IMR-90 (cell line): ENCODE measurements at regions not wholly inside any gene's neighbourhood (a gene's known extent, or its start where the extent isn't known, plus 50 kb on each side); places are given as distances from the start of the nearest gene placed in this dataset.

Experiments used
- ATAC-seq: fragments of 200-7000 bp; cut with Tn5 transposase; 2 replicates; pipeline ENCODE4 v1.9.1; 2020; ENCODE audit warnings: low read depth, mild to moderate bottlenecking, moderate library complexity
- BruUV-seq: library from RNA; stranded (reverse); fragments of 400-500 nt; replicated peaks from 2 replicates; lab custom pipeline; 2021; lab: Mats Ljungman, UMichigan
- CTCF ChIA-PET: fragments of 300-600 bp; formaldehyde crosslinking; extraction: SDS; loops from one replicate; lab custom pipeline; 2021; ENCODE audit warnings: antibody characterized with exemption; lab: Yijun Ruan, JAX
- POLR2A ChIA-PET: fragments of 300-600 bp; sonication (Branson Sonifier 250); formaldehyde crosslinking; loops from one replicate; lab custom pipeline; 2022; ENCODE audit warnings: antibody characterized with exemption; ENCODE audit not compliant: unreplicated experiment; lab: Charles Lee
- DNase-seq: peaks from one replicate; pipeline ENCODE4 v3.0.0; 2013
- H2AFZ ChIP-seq: replicated peaks from 2 replicates; pipeline ENCODE3; 2013; ENCODE audit warnings: low read length, mild to moderate bottlenecking; ENCODE audit not compliant: poor library complexity
- H2AK5ac ChIP-seq: 2 replicates; pipeline ENCODE4 v1.6.1; 2013; ENCODE audit warnings: low read depth, low read length, inconsistent platforms
- H2AK9ac ChIP-seq: replicated peaks from 2 replicates; pipeline ENCODE3; 2013; ENCODE audit warnings: mild to moderate bottlenecking, low read depth, low read length, moderate library complexity; ENCODE audit not compliant: poor library complexity
- H2BK120ac ChIP-seq: 2 replicates; pipeline ENCODE4 v1.6.1; 2013; ENCODE audit warnings: low read depth, low read length, inconsistent platforms
- H2BK15ac ChIP-seq: 3 replicates; pipeline ENCODE4 v1.6.1; 2013; ENCODE audit warnings: low read depth, low read length, inconsistent platforms
- H2BK20ac ChIP-seq: 2 replicates; pipeline ENCODE4 v1.6.1; 2013; ENCODE audit warnings: low read depth, mild to moderate bottlenecking, inconsistent platforms, low read length, moderate library complexity
- H2BK5ac ChIP-seq: 2 replicates; pipeline ENCODE4 v1.6.1; 2013; ENCODE audit warnings: mild to moderate bottlenecking, low read depth, low read length, inconsistent platforms; ENCODE audit not compliant: poor library complexity, severe bottlenecking
- H3K14ac ChIP-seq: replicated peaks from 2 replicates; pipeline ENCODE4 v1.6.1; 2013; ENCODE audit warnings: low read depth, low read length, inconsistent platforms
- H3K18ac ChIP-seq: 2 replicates; pipeline ENCODE4 v1.6.1; 2013; ENCODE audit warnings: low read depth, low read length, control low read depth
- H3K23ac ChIP-seq: 2 replicates; pipeline ENCODE4 v1.6.1; 2013; ENCODE audit warnings: low read depth, low read length, inconsistent platforms
- H3K27ac ChIP-seq: 2 replicates; pipeline ENCODE4 v1.5.1; 2013; ENCODE audit warnings: mild to moderate bottlenecking, control low read depth, low read length; ENCODE audit not compliant: insufficient read depth
- H3K27me3 ChIP-seq: 2 replicates; pipeline ENCODE4 v1.6.1; 2013; ENCODE audit warnings: low read length; ENCODE audit not compliant: control insufficient read depth, insufficient read depth
- H3K36me3 ChIP-seq: 2 replicates; pipeline ENCODE4 v1.6.1; 2013; ENCODE audit warnings: low read length, mixed read lengths; ENCODE audit not compliant: control insufficient read depth, insufficient read depth
- H3K4ac ChIP-seq: 2 replicates; pipeline ENCODE4 v1.6.1; 2013; ENCODE audit warnings: low read depth, low read length, inconsistent platforms
- H3K4me1 ChIP-seq: 2 replicates; pipeline ENCODE4 v1.6.1; 2013; ENCODE audit warnings: low read length, mixed read lengths; ENCODE audit not compliant: control insufficient read depth, insufficient read depth
- H3K4me2 ChIP-seq: 2 replicates; pipeline ENCODE4 v1.6.1; 2013; ENCODE audit warnings: low read depth, mild to moderate bottlenecking, control low read depth, low read length, moderate library complexity
- H3K4me3 ChIP-seq: 2 replicates; pipeline ENCODE4 v1.5.1; 2013; ENCODE audit warnings: low read depth, mild to moderate bottlenecking, control low read depth, low read length, moderate library complexity; ENCODE audit not compliant: insufficient read depth
- H3K56ac ChIP-seq: 2 replicates; pipeline ENCODE4 v1.6.1; 2013; ENCODE audit warnings: low read length, inconsistent platforms; ENCODE audit not compliant: insufficient read depth; ENCODE audit errors: extremely low read depth
- H3K79me1 ChIP-seq, 2 experiments: 2 replicates each; pipeline ENCODE4 v1.6.1; 2013; ENCODE audit warnings: low read length in 2 of 2, inconsistent platforms in 1 of 2, low read depth in 1 of 2
- H3K9ac ChIP-seq: 2 replicates; pipeline ENCODE4 v1.6.1; 2013; ENCODE audit warnings: low read depth, low read length, control low read depth
- H3K9me1 ChIP-seq: 2 replicates; pipeline ENCODE4 v1.6.1; 2013; ENCODE audit warnings: low read length, inconsistent platforms; ENCODE audit not compliant: insufficient read depth
- H3K9me3 ChIP-seq: 2 replicates; pipeline ENCODE4 v1.6.1; 2013; ENCODE audit warnings: low read length; ENCODE audit not compliant: control insufficient read depth, insufficient read depth
- H4K20me1 ChIP-seq: 2 replicates; pipeline ENCODE4 v1.6.1; 2013; ENCODE audit warnings: low read length, inconsistent platforms; ENCODE audit not compliant: insufficient read depth
- H4K5ac ChIP-seq: 2 replicates; pipeline ENCODE4 v1.6.1; 2013; ENCODE audit warnings: mild to moderate bottlenecking, low read depth, low read length, control low read depth
- H4K8ac ChIP-seq, 2 experiments: 2 replicates each; pipeline ENCODE4 v1.6.1; 2013; ENCODE audit warnings: low read depth in 2 of 2, low read length in 2 of 2, control low read depth in 1 of 2, inconsistent platforms in 1 of 2
- H4K91ac ChIP-seq: 2 replicates; pipeline ENCODE4 v1.6.1; 2013; ENCODE audit warnings: low read depth, low read length, inconsistent platforms; ENCODE audit not compliant: insufficient read depth
- CEBPB ChIP-seq: IDR thresholded peaks from 2 replicates; pipeline ENCODE4 v1.6.1; 2012; ENCODE audit warnings: low read depth, low read length, improper control_type of control experiment
- RAD21 ChIP-seq: IDR thresholded peaks from 2 replicates; pipeline ENCODE4 v1.6.1; 2012; ENCODE audit warnings: low read length, improper control_type of control experiment
- RCOR1 ChIP-seq: IDR thresholded peaks from 2 replicates; pipeline ENCODE4 v1.6.1; 2012; ENCODE audit warnings: mild to moderate bottlenecking, low read length, improper control_type of control experiment; ENCODE audit not compliant: insufficient replicate concordance
- SMC3 ChIP-seq: fragments of 150-350 bp; IDR thresholded peaks from 2 replicates; pipeline ENCODE4 v1.6.1; 2016; ENCODE audit warnings: low read depth, mild to moderate bottlenecking, antibody characterized with exemption, low read length, moderate library complexity
- WGBS, 2 experiments: methylation state at CpG; one replicate each; pipeline versions ENCODE4 v1.1.5 to v1.1.7; 2013; ENCODE audit warnings: missing lambda C conversion rate in 2 of 2; ENCODE audit not compliant: insufficient read length in 1 of 2; ENCODE audit errors: extremely low coverage in 2 of 2; 5-methylcytosine and 5-hydroxymethylcytosine counted together
- dilution Hi-C: fragments of 300-500 bp; cut with HindIII; formaldehyde crosslinking; loops from one replicate; pipeline ENCODE4 v1.14.3; 2018; ENCODE audit warnings: low sequenced_read_pairs; ENCODE audit not compliant: unreplicated experiment
- in situ Hi-C: fragments of 300-500 bp; cut with MboI; formaldehyde crosslinking; loops from 3 replicates; pipeline ENCODE4 v1.14.3; 2019; ENCODE audit warnings: low sequenced_read_pairs, inconsistent platforms, mixed read lengths
- intact Hi-C: fragments of 100-400 bp; cut with micrococcal nuclease; formaldehyde crosslinking; loops from 2 replicates; pipeline ENCODE4 v1.10.0; 2022
- TF ChIP-seq, protein P1 (sequence below): fragments of 150-350 bp; IDR thresholded peaks from 2 replicates; pipeline ENCODE4 v1.6.1; 2016; ENCODE audit warnings: low read depth, mild to moderate bottlenecking, low read length, moderate library complexity, borderline replicate concordance

DNA sequence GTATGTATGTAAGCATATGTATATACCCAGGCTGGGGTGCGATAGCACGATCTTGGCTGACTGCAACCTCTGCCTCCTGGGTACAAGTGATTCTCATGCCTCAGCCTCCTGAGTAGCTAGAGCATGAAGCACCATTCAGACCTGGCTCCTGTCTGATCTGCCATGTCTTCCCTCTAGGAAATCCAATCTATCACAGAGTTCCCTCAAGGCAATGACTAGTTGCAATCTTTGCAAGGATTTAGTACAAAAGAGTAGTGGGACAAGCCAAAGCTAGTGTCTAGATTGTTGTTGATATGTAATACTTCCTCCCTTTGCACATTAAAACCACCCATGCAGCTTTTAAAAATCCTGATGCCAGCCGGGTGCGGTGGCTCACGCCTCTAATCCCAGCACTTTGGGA, 60.5 kb upstream of the PRKAR2B start:
- Histone ChIP-seq H3K4me2 (no peak overlapping the region), H3K4me3 (no peak overlapping the region), H3K23ac (no peak overlapping the region), H4K5ac (no peak overlapping the region), H4K20me1 (no peaks in the 10 kb centered on the region), H2BK120ac (no peak overlapping the region), H3K27ac (no peak overlapping the region), H3K27me3 (no peaks in the 10 kb centered on the region; the same call in 1 of the 2 replicates), H3K4me1 (peaks cover 2% of the 10 kb centered on the region; the same call in 1 of the 2 replicates), H3K14ac (no peak overlapping the region), H2AK5ac (no peak overlapping the region), H3K4ac (no peak overlapping the region), H3K79me1 (no peaks in the 10 kb centered on the region), H2AFZ (no peak overlapping the region), H3K56ac (no peak overlapping the region), H3K9me3 (no peaks in the 10 kb centered on the region), H4K91ac (no peak overlapping the region), H2AK9ac (no peak overlapping the region), H3K9me1 (0 out of 2 replicates have a peak, but pooled peaks cover 2% of the 10 kb centered on the region), H3K36me3 (no peaks in the 10 kb centered on the region), H3K18ac (no peak overlapping the region), H3K9ac (no peak overlapping the region), H2BK20ac (no peak overlapping the region), H2BK5ac (no peak overlapping the region), H2BK15ac (no peak overlapping the region), H4K8ac (no peak overlapping the region)
- intact Hi-C loops, result no loop called here
- ATAC-seq, result no peak
- 100% methylated on average over 2 of the region's 5 CpGs; no CpG with 5 or more reads in 1 of the 2 experiments for WGBS, 2 experiments
- in situ Hi-C loops, result no loop called here
- ChIA-PET CTCF (no interaction called here), POLR2A (no interaction called here)
- BruUV-seq, result no TSS peak
- DNase-seq, result no peak
- TF ChIP-seq RAD21, result no peak
- TF ChIP-seq, protein P1, sequence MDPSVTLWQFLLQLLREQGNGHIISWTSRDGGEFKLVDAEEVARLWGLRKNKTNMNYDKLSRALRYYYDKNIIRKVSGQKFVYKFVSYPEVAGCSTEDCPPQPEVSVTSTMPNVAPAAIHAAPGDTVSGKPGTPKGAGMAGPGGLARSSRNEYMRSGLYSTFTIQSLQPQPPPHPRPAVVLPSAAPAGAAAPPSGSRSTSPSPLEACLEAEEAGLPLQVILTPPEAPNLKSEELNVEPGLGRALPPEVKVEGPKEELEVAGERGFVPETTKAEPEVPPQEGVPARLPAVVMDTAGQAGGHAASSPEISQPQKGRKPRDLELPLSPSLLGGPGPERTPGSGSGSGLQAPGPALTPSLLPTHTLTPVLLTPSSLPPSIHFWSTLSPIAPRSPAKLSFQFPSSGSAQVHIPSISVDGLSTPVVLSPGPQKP, result no peak
- no peak for TF ChIP-seq RCOR1
- TF ChIP-seq SMC3, result no peak
- no peak for TF ChIP-seq CEBPB
- dilution Hi-C loops, result no loop called here
